C4-2B (cell line): ENCODE measurements at regions not wholly inside any gene's neighbourhood (a gene's known extent, or its start where the extent isn't known, plus 50 kb on each side); places are given as distances from the start of the nearest gene placed in this dataset.

Experiments used
- ZFX ChIP-seq: fragments of 450-650 bp; IDR thresholded peaks from 2 replicates; pipeline ENCODE4 v1.6.1; 2017
- TF ChIP-seq, protein P1 (sequence below): fragments of 450-650 bp; conservative IDR thresholded peaks from 2 replicates; pipeline ENCODE4 v1.5.1; 2017; ENCODE audit warnings: mild to moderate bottlenecking

DNA sequence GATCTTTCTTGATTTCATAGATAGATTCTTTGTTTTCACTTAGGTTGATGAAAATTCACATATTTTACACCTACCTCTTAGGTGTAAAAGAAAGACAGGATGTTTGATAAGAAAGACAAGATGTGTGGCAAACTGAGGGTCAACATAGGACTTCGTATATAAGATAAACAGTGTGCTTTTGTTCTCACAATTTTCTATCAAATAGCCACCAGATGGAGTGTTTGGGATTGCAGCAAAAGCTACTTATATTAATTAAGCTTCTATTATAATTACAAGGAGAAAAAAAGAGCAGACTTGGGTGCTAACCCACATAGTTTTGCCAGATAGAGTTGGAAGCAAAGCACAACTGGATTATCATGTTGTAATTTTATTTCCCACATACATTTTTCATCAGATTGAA lies 232.9 kb downstream of the CDH7 start:
- TF ChIP-seq, protein P1, sequence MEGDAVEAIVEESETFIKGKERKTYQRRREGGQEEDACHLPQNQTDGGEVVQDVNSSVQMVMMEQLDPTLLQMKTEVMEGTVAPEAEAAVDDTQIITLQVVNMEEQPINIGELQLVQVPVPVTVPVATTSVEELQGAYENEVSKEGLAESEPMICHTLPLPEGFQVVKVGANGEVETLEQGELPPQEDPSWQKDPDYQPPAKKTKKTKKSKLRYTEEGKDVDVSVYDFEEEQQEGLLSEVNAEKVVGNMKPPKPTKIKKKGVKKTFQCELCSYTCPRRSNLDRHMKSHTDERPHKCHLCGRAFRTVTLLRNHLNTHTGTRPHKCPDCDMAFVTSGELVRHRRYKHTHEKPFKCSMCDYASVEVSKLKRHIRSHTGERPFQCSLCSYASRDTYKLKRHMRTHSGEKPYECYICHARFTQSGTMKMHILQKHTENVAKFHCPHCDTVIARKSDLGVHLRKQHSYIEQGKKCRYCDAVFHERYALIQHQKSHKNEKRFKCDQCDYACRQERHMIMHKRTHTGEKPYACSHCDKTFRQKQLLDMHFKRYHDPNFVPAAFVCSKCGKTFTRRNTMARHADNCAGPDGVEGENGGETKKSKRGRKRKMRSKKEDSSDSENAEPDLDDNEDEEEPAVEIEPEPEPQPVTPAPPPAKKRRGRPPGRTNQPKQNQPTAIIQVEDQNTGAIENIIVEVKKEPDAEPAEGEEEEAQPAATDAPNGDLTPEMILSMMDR: peak; percentile 36
- TF ChIP-seq ZFX: no peak
